ENCODE measurements at regions not wholly inside any gene's neighbourhood (a gene's known extent, or its start where the extent isn't known, plus 50 kb on each side); places are given as distances from the start of the nearest gene placed in this dataset.

DNA sequence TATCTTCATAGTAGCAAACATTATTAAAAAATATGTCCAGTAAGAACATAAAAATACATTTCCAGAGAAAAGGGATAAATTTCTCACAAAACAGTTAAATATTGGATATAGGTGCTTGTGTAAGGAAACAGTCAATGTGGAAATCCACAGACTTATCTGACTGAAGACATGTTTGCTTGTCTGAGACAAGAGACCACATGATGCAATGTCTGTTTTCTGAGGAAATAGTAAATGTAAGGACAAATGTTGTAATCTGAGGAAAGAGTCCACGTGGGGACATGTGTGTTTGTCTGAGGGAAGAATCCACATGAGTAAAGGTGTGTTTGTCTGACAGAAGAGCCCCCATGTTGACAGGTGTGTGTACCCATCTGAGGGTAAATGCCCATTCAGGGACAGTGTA, 1093.2 kb downstream of the TMEM121 start:
- TF ChIP-seq EZH2phosphoT487 (IDR thresholded peaks at IDR 0.05; ENCODE audit: insufficient read depth, low read depth) (no peak), EZH2 (IDR thresholded peaks at IDR 0.05; ENCODE audit: insufficient read depth, poor library complexity, severe bottlenecking) (no peak)
